ENCODE measurements at regions not wholly inside any gene's neighbourhood (a gene's known extent, or its start where the extent isn't known, plus 50 kb on each side); places are given as distances from the start of the nearest gene placed in this dataset.
"Not testable (repeated sequence)": the region's sequence is repeated elsewhere in the genome, so short reads cannot be mapped to it uniquely, and the experiment has no call there.

GRCh38 chr10:109633846-109634245 lies 289.5 kb downstream of the XPNPEP1 start:
- Histone ChIP-seq H3K4me1 (no peaks in the 10 kb centered on the region), H3K27me3 (replicated peaks in 1 of 7) (no peaks in the 10 kb centered on the region), H3K4me3 (no peak overlapping the region), H3K9me3 (peaks cover 0 to 49% (median 24%) of the 10 kb centered on the region in 8 donors), H3K36me3 (no peaks in the 10 kb centered on the region), H3K27ac (no peak overlapping the region)
- DNase-seq, result no peak
- TF ChIP-seq POLR2A (IDR thresholded peaks at IDR 0.05) (no peak), CTCF (IDR thresholded peaks at IDR 0.05 in 8 of 11, conservative IDR thresholded peaks at IDR 0.05 in 3 of 11) (no peak), POLR2AphosphoS5 (IDR thresholded peaks at IDR 0.05) (no peak)
- intact Hi-C loops (cut with DNase I; ENCODE audit: low total_unique reads), result no loop called here

GRCh38 chr10:109633017-109633416 lies 290.3 kb downstream of the XPNPEP1 start:
- H3K9me3 ChIP-seq, result peaks cover 0 to 49% (median 24%) of the 10 kb centered on the region in 8 donors
- H3K27me3 ChIP-seq (replicated peaks in 1 of 7); intact Hi-C loops (cut with DNase I; ENCODE audit: low total_unique reads); H3K4me3 ChIP-seq; DNase-seq; H3K27ac ChIP-seq; H3K36me3 ChIP-seq; H3K4me1 ChIP-seq: not testable (repeated sequence)

GRCh38 chr10:109624939-109625338 lies 298.4 kb downstream of the XPNPEP1 start:
- Histone ChIP-seq H3K9me3 (no peaks in the 10 kb centered on the region), H3K4me3 (no peak overlapping the region), H3K36me3 (no peaks in the 10 kb centered on the region), H3K27me3 (replicated peaks in 1 of 7) (no peaks in the 10 kb centered on the region), H3K27ac (no peak overlapping the region), H3K4me1 (no peaks in the 10 kb centered on the region)
- TF ChIP-seq CTCF (IDR thresholded peaks at IDR 0.05 in 8 of 11, conservative IDR thresholded peaks at IDR 0.05 in 3 of 11), result no peak
- no peak for TF ChIP-seq POLR2A (IDR thresholded peaks at IDR 0.05)
- TF ChIP-seq POLR2AphosphoS5 (IDR thresholded peaks at IDR 0.05), result no peak
- intact Hi-C loops (cut with DNase I; ENCODE audit: low total_unique reads), result no loop called here
- no peak for DNase-seq
- WGBS, 5 donors, result 74 to 82% (median 78%) methylated on average over 2 of the region's 2 CpGs

GRCh38 chr10:109622566-109622965 lies 300.7 kb downstream of the XPNPEP1 start:
- Histone ChIP-seq H3K4me1 (no peaks in the 10 kb centered on the region), H3K27ac (no peak overlapping the region), H3K36me3 (no peaks in the 10 kb centered on the region), H3K4me3 (no peak overlapping the region), H3K9me3 (no peaks in the 10 kb centered on the region), H3K27me3 (replicated peaks in 1 of 7) (no peaks in the 10 kb centered on the region)
- no peak for DNase-seq
- TF ChIP-seq POLR2AphosphoS5 (IDR thresholded peaks at IDR 0.05) (no peak), CTCF (IDR thresholded peaks at IDR 0.05 in 8 of 11, conservative IDR thresholded peaks at IDR 0.05 in 3 of 11) (no peak), POLR2A (IDR thresholded peaks at IDR 0.05) (no peak)
- WGBS, 5 donors, result 68 to 82% (median 78%) methylated on average over 3 of the region's 3 CpGs
- intact Hi-C loops (cut with DNase I; ENCODE audit: low total_unique reads), result no loop called here

GRCh38 chr10:109620396-109620795 lies 302.9 kb downstream of the XPNPEP1 start:
- whole genome bisulfite sequencing, 5 donors, result 40 to 45% (median 42%) methylated on average over 3 of the region's 3 CpGs
- H3K27me3 ChIP-seq (replicated peaks in 1 of 7), result no peaks in the 10 kb centered on the region
- DNase-seq, result no peak
- H3K4me1 ChIP-seq, result no peaks in the 10 kb centered on the region
- H3K4me3 ChIP-seq, result no peak overlapping the region
- H3K27ac ChIP-seq, result no peak overlapping the region
- H3K36me3 ChIP-seq, result no peaks in the 10 kb centered on the region
- TF ChIP-seq POLR2A (IDR thresholded peaks at IDR 0.05) (no peak), POLR2AphosphoS5 (IDR thresholded peaks at IDR 0.05) (no peak), CTCF (IDR thresholded peaks at IDR 0.05 in 8 of 11, conservative IDR thresholded peaks at IDR 0.05 in 3 of 11) (no peak)
- intact Hi-C loops (cut with DNase I; ENCODE audit: low total_unique reads), result no loop called here
- H3K9me3 ChIP-seq, result no peaks in the 10 kb centered on the region

Data from spleen (tissue), 11 donors.